ENCODE measurements at regions not wholly inside any gene's neighbourhood (a gene's known extent, or its start where the extent isn't known, plus 50 kb on each side); places are given as distances from the start of the nearest gene placed in this dataset.
"Not testable (repeated sequence)": the region's sequence is repeated elsewhere in the genome, so short reads cannot be mapped to it uniquely, and the experiment has no call there.

GRCh38 chr2:95722131-95722697, 130.4 kb downstream of the TRIM43 start:
- TF ChIP-seq CTCF (IDR thresholded peaks at IDR 0.05; ENCODE audit: low read depth, low read length) = no peak
- no peak overlapping the region for H3K4me3 ChIP-seq (ENCODE audit: low read depth, low read length)
- in situ Hi-C loops (cut with HindIII; ENCODE audit: low sequenced_read_pairs) = no loop called here
- DNase-seq (ENCODE audit: low read depth, low spot score) = no peak

- H3K4me3 ChIP-seq (ENCODE audit: low read depth, low read length); DNase-seq (ENCODE audit: low read depth, low spot score); in situ Hi-C loops (cut with HindIII; ENCODE audit: low sequenced_read_pairs): not testable (repeated sequence)
Measured at GRCh38 chr2:95723627-95724210, 131.9 kb downstream of the TRIM43 start.

GRCh38 chr2:95725191-95725590, 133.4 kb downstream of the TRIM43 start:
- DNase-seq (ENCODE audit: low read depth, low spot score); H3K4me3 ChIP-seq (ENCODE audit: low read depth, low read length); in situ Hi-C loops (cut with HindIII; ENCODE audit: low sequenced_read_pairs): not testable (repeated sequence)

GRCh38 chr2:95725677-95726076, 133.9 kb downstream of the TRIM43 start:
- H3K4me3 ChIP-seq (ENCODE audit: low read depth, low read length); DNase-seq (ENCODE audit: low read depth, low spot score); in situ Hi-C loops (cut with HindIII; ENCODE audit: low sequenced_read_pairs): not testable (repeated sequence)

- in situ Hi-C loops (cut with HindIII; ENCODE audit: low sequenced_read_pairs) = not testable (repeated sequence)
Measured at GRCh38 chr2:95727420-95727819, 135.6 kb downstream of the TRIM43 start.

GRCh38 chr2:95728878-95729596, 137.2 kb downstream of the TRIM43 start:
- in situ Hi-C loops (cut with HindIII; ENCODE audit: low sequenced_read_pairs) = no loop called here
- no peak overlapping the region for H3K4me3 ChIP-seq (ENCODE audit: low read depth, low read length)
- peak; percentile 89 for DNase-seq (ENCODE audit: low read depth, low spot score)
- TF ChIP-seq CTCF (IDR thresholded peaks at IDR 0.05; ENCODE audit: low read depth, low read length) = peak; percentile 56

More at GRCh38 chr2:95727420-95727819, 135.6 kb downstream of the TRIM43 start:
- not testable (repeated sequence) for H3K4me3 ChIP-seq (ENCODE audit: low read depth, low read length); DNase-seq (ENCODE audit: low read depth, low spot score)

GRCh38 chr2:95729597-95729955, 137.8 kb downstream of the TRIM43 start:
- no peak overlapping the region for H3K4me3 ChIP-seq (ENCODE audit: low read depth, low read length)
- no peak for TF ChIP-seq CTCF (IDR thresholded peaks at IDR 0.05; ENCODE audit: low read depth, low read length)
- DNase-seq (ENCODE audit: low read depth, low spot score) = no peak
- in situ Hi-C loops (cut with HindIII; ENCODE audit: low sequenced_read_pairs) = no loop called here

GRCh38 chr2:95730813-95731212, 139.0 kb downstream of the TRIM43 start:
- in situ Hi-C loops (cut with HindIII; ENCODE audit: low sequenced_read_pairs) = no loop called here
- H3K4me3 ChIP-seq (ENCODE audit: low read depth, low read length) = no peak overlapping the region
- no peak for TF ChIP-seq CTCF (IDR thresholded peaks at IDR 0.05; ENCODE audit: low read depth, low read length)
- no peak for DNase-seq (ENCODE audit: low read depth, low spot score)
